HCT116 (cell line): ENCODE measurements at regions not wholly inside any gene's neighbourhood (a gene's known extent, or its start where the extent isn't known, plus 50 kb on each side); places are given as distances from the start of the nearest gene placed in this dataset.

Experiments used
- ATAC-seq: fragments of 200-7000 bp; cut with Tn5 transposase; 2 replicates; pipeline ENCODE4 v1.9.1; 2020; ENCODE audit warnings: mild to moderate bottlenecking, moderate library complexity
- BruUV-seq: library from RNA; stranded (reverse); fragments of 400-500 nt; replicated peaks from 2 replicates; lab custom pipeline; 2021; lab: Mats Ljungman, UMichigan
- CTCF ChIA-PET: fragments of 300-600 bp; sonication (Branson Sonifier 250); formaldehyde crosslinking; loops from one replicate; lab custom pipeline; 2021; ENCODE audit warnings: antibody characterized with exemption; lab: Charles Lee
- POLR2A ChIA-PET: fragments of 300-600, 350-600 bp; sonication (Branson Sonifier 250); formaldehyde crosslinking; loops from one replicate; lab custom pipeline; 2021; ENCODE audit warnings: antibody characterized with exemption; lab: Charles Lee
- RAD21 ChIA-PET, 2 experiments: fragments of 300-600 bp; sonication (Branson Sonifier 250); formaldehyde crosslinking; loops; one replicate each; lab custom pipeline; 2023; ENCODE audit warnings: low total read pairs in 2 of 2; ENCODE audit not compliant: uncharacterized antibody in 2 of 2, unreplicated experiment in 2 of 2, low non-redundant PET in 1 of 2; lab: Charles Lee
- DNase-seq: peaks from one replicate; pipeline ENCODE4 v3.0.0-alpha.2; 2010; ENCODE audit warnings: low read depth, low spot score
- H2AFZ ChIP-seq: fragments of 200-600 bp; shearing (Covaris generic), sonication (generic); 2 replicates; pipeline ENCODE4 v1.6.1; 2017; ENCODE audit warnings: low read depth, mixed run types, mixed read lengths, antibody characterized with exemption, low read length; ENCODE audit not compliant: poor library complexity, severe bottlenecking
- H3K27ac ChIP-seq: 2 replicates; pipeline ENCODE4 v1.5.1; 2012; ENCODE audit warnings: low read depth, low read length
- H3K27me3 ChIP-seq: fragments of 200-600 bp; sonication (generic); 2 replicates; pipeline ENCODE4 v1.6.1; 2016; ENCODE audit warnings: mixed run types, low read length, mixed read lengths; ENCODE audit not compliant: insufficient read depth
- H3K36me3 ChIP-seq, 2 experiments: fragments of 200-500 bp in 1 of 2; fragments of 200-600 bp in 1 of 2; sonication (Bioruptor generic) in 1 of 2; sonication (generic) in 1 of 2; 2 replicates each; pipeline versions ENCODE4 v1.5.1 to v1.6.1; 2014 to 2016; ENCODE audit warnings: low read length in 2 of 2, inconsistent platforms in 1 of 2, mixed read lengths in 1 of 2, mixed run types in 1 of 2; ENCODE audit not compliant: insufficient read depth in 2 of 2, control insufficient read depth in 1 of 2
- H3K4me1 ChIP-seq, 2 experiments: fragments of 200-600 bp in 1 of 2; sonication (generic) in 1 of 2; 2 replicates each; pipeline versions ENCODE4 v1.5.1 to v1.6.1; 2012 to 2017; ENCODE audit warnings: low read length in 2 of 2, inconsistent platforms in 1 of 2, mild to moderate bottlenecking in 1 of 2, mixed read lengths in 1 of 2, mixed run types in 1 of 2, moderate library complexity in 1 of 2; ENCODE audit not compliant: insufficient read depth in 2 of 2, control insufficient read depth in 1 of 2
- H3K4me2 ChIP-seq: fragments of 200-600 bp; sonication (generic); 2 replicates; pipeline ENCODE4 v1.6.1; 2017; ENCODE audit warnings: mixed run types, low read length, mixed read lengths
- H3K4me3 ChIP-seq, 2 experiments: fragments of 200-600 bp in 1 of 2; sonication (generic) in 1 of 2; replicated peaks in 1 of 2; 2 replicates each; pipeline ENCODE4 v1.5.1; 2011 to 2016; ENCODE audit warnings: low read length in 2 of 2, control low read depth in 1 of 2, low read depth in 1 of 2, mild to moderate bottlenecking in 1 of 2, mixed read lengths in 1 of 2, mixed run types in 1 of 2
- H3K79me2 ChIP-seq: fragments of 200-600 bp; sonication (generic); 2 replicates; pipeline ENCODE4 v1.6.1; 2017; ENCODE audit warnings: mild to moderate bottlenecking, mixed run types, low read length, moderate library complexity, mixed read lengths; ENCODE audit not compliant: insufficient read depth
- H3K9ac ChIP-seq: fragments of 200-600 bp; sonication (generic); 2 replicates; pipeline ENCODE4 v1.6.1; 2016; ENCODE audit warnings: low read length, mixed read lengths
- H3K9me2 ChIP-seq: fragments of 200-600 bp; sonication (generic), shearing (Covaris generic); 2 replicates; pipeline ENCODE4 v1.6.1; 2017; ENCODE audit warnings: mixed run types, mild to moderate bottlenecking, moderate library complexity; ENCODE audit not compliant: insufficient read depth
- H3K9me3 ChIP-seq, 2 experiments: fragments of 200-500 bp in 1 of 2; fragments of 200-600 bp in 1 of 2; sonication (Bioruptor generic) in 1 of 2; sonication (generic) in 1 of 2; 2 replicates each; pipeline ENCODE4 v1.6.1; 2014 to 2017; ENCODE audit warnings: low read length in 2 of 2, mixed read lengths in 2 of 2, inconsistent platforms in 1 of 2, low read depth in 1 of 2, mild to moderate bottlenecking in 1 of 2, mixed run types in 1 of 2, moderate library complexity in 1 of 2; ENCODE audit not compliant: control insufficient read depth in 1 of 2, insufficient read depth in 1 of 2
- H4K20me1 ChIP-seq: fragments of 200-600 bp; sonication (generic), shearing (Covaris generic); 2 replicates; pipeline ENCODE4 v1.6.1; 2017; ENCODE audit warnings: mixed run types, mild to moderate bottlenecking, moderate library complexity; ENCODE audit not compliant: insufficient read depth
- CBX3 ChIP-seq: IDR thresholded peaks from 2 replicates; pipeline ENCODE4 v1.6.1; 2012; ENCODE audit warnings: low read depth
- CEBPB ChIP-seq: IDR thresholded peaks from 2 replicates; pipeline ENCODE4 v1.6.1; 2012; ENCODE audit warnings: low read depth
- EGR1 ChIP-seq: IDR thresholded peaks from 2 replicates; pipeline ENCODE4 v1.6.1; 2012; ENCODE audit warnings: low read depth
- ELF1 ChIP-seq: IDR thresholded peaks from 2 replicates; pipeline ENCODE4 v1.6.1; 2012; ENCODE audit warnings: low read depth, borderline replicate concordance
- EZH2 ChIP-seq: fragments of 200-600 bp; sonication (generic); IDR thresholded peaks from 2 replicates; pipeline ENCODE4 v1.6.1; 2017; ENCODE audit warnings: antibody characterized with exemption, mixed run types
- EZH2phosphoT487 ChIP-seq: fragments of 200-600 bp; IDR thresholded peaks from 2 replicates; pipeline ENCODE4 v1.6.1; 2018; ENCODE audit warnings: antibody characterized with exemption, borderline replicate concordance
- FOSL1 ChIP-seq: IDR thresholded peaks from 2 replicates; pipeline ENCODE4 v1.6.1; 2012; ENCODE audit warnings: low read depth
- POLR2A ChIP-seq: IDR thresholded peaks from 2 replicates; pipeline ENCODE4 v1.7.0; 2011; ENCODE audit warnings: borderline replicate concordance; ENCODE audit not compliant: insufficient read depth, insufficient read length; ENCODE audit errors: extremely low read depth
- POLR2AphosphoS5 ChIP-seq: IDR thresholded peaks from 2 replicates; pipeline ENCODE4 v1.6.1; 2011; ENCODE audit warnings: mild to moderate bottlenecking, low read depth, low read length, moderate library complexity
- RAD21 ChIP-seq: IDR thresholded peaks from 2 replicates; pipeline ENCODE4 v1.6.1; 2012; ENCODE audit warnings: low read depth, mild to moderate bottlenecking
- REST ChIP-seq: IDR thresholded peaks from 2 replicates; pipeline ENCODE4 v1.6.1; 2012; ENCODE audit warnings: low read depth
- SP1 ChIP-seq: IDR thresholded peaks from 2 replicates; pipeline ENCODE4 v1.6.1; 2012; ENCODE audit warnings: low read depth
- SRF ChIP-seq: IDR thresholded peaks from 2 replicates; pipeline ENCODE4 v1.6.1; 2012; ENCODE audit warnings: low read depth
- TCF7L2 ChIP-seq: IDR thresholded peaks from 2 replicates; pipeline ENCODE4 v1.7.0; 2011; ENCODE audit warnings: borderline replicate concordance, inconsistent platforms; ENCODE audit not compliant: insufficient read depth, insufficient read length; ENCODE audit errors: extremely low read depth
- YY1 ChIP-seq: IDR thresholded peaks from 2 replicates; pipeline ENCODE4 v1.6.1; 2011; ENCODE audit warnings: low read length, low read depth, moderate library complexity, mild to moderate bottlenecking; ENCODE audit not compliant: insufficient replicate concordance; ENCODE audit errors: extremely low read depth
- ZNF274 ChIP-seq: fragments of 200-500 bp; sonication (Bioruptor generic); IDR thresholded peaks from 2 replicates; pipeline ENCODE4 v1.6.1; 2014; ENCODE audit warnings: mild to moderate bottlenecking, low read depth, low read length, inconsistent platforms
- intact Hi-C: fragments of 100-400 bp; cut with micrococcal nuclease; formaldehyde crosslinking; loops from 2 replicates; pipeline ENCODE4 v1.10.0; 2022
- TF ChIP-seq, protein P1 (sequence below): IDR thresholded peaks from 2 replicates; pipeline ENCODE4 v1.6.1; 2012

GRCh38 chr16:50939356-50939755, 197.5 kb downstream of the CYLD start:
- no peaks in the 10 kb centered on the region for H3K36me3 ChIP-seq
- H3K9me3 ChIP-seq, result no peaks in the 10 kb centered on the region
- RAD21 ChIA-PET, result no interaction called here
- H3K27me3 ChIP-seq, result peaks cover 23% of the 10 kb centered on the region
- no peak overlapping the region for H2AFZ ChIP-seq
- TF ChIP-seq ZNF274 (no peak), TCF7L2 (no peak), FOSL1 (no peak), EGR1 (no peak), REST (no peak), CBX3 (no peak), ELF1 (no peak), SP1 (no peak), POLR2A (no peak), SRF (no peak), POLR2AphosphoS5 (no peak), RAD21 (no peak), EZH2phosphoT487 (no peak), EZH2 (no peak), CEBPB (no peak), YY1 (no peak)
- TF ChIP-seq, protein P1, sequence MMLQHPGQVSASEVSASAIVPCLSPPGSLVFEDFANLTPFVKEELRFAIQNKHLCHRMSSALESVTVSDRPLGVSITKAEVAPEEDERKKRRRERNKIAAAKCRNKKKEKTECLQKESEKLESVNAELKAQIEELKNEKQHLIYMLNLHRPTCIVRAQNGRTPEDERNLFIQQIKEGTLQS, result no peak
- H3K27ac ChIP-seq, result no peak overlapping the region
- DNase-seq (no peak), ATAC-seq (no peak)
- CTCF ChIA-PET, result no interaction called here
- H4K20me1 ChIP-seq, result no peaks in the 10 kb centered on the region
- H3K79me2 ChIP-seq, result no peaks in the 10 kb centered on the region
- H3K4me3 ChIP-seq, result no peak overlapping the region
- POLR2A ChIA-PET, result no interaction called here
- H3K9me2 ChIP-seq, result no peaks in the 10 kb centered on the region
- no TSS peak for BruUV-seq
- no peaks in the 10 kb centered on the region for H3K4me1 ChIP-seq
- no peak overlapping the region for H3K9ac ChIP-seq
- no peak overlapping the region for H3K4me2 ChIP-seq
- intact Hi-C loops, result no loop called here
